MCF 10A (cell line): ENCODE measurements at regions not wholly inside any gene's neighbourhood (a gene's known extent, or its start where the extent isn't known, plus 50 kb on each side); places are given as distances from the start of the nearest gene placed in this dataset.

Source experiments
- BruUV-seq: library from RNA; stranded (reverse); fragments of 400-500 nt; replicated peaks from 2 replicates; lab custom pipeline; 2021; lab: Mats Ljungman, UMichigan
- CTCF ChIA-PET: fragments of 300-600 bp; sonication (Branson Sonifier 250); formaldehyde crosslinking; extraction: SDS; loops from one replicate; lab custom pipeline; 2021; ENCODE audit warnings: antibody characterized with exemption, inconsistent platforms; lab: Yijun Ruan, JAX
- POLR2A ChIA-PET: fragments of 300-600, 350-650 bp; sonication (Branson Sonifier 250); formaldehyde crosslinking; extraction: SDS; loops from one replicate; lab custom pipeline; 2020; ENCODE audit warnings: antibody characterized with exemption, inconsistent platforms; lab: Yijun Ruan, JAX
- DNase-seq: peaks from one replicate; pipeline ENCODE4 v3.0.0-alpha.2; 2018; ENCODE audit not compliant: unreplicated experiment
- H3K27ac Mint-ChIP-seq: one replicate; pipeline ENCODE4 v1.8.0; 2022; ENCODE audit warnings: mild to moderate bottlenecking, low read depth, mixed read lengths; ENCODE audit not compliant: unreplicated experiment
- H3K27me3 Mint-ChIP-seq: one replicate; pipeline ENCODE4 v1.8.0; 2022; ENCODE audit warnings: mixed read lengths; ENCODE audit not compliant: insufficient read depth, unreplicated experiment
- H3K36me3 Mint-ChIP-seq: one replicate; pipeline ENCODE4 v1.8.0; 2022; ENCODE audit warnings: mild to moderate bottlenecking, moderate library complexity, mixed read lengths; ENCODE audit not compliant: insufficient read depth, unreplicated experiment
- H3K4me1 Mint-ChIP-seq: one replicate; pipeline ENCODE4 v1.8.0; 2022; ENCODE audit warnings: mixed read lengths; ENCODE audit not compliant: insufficient read depth, unreplicated experiment
- H3K4me3 Mint-ChIP-seq: one replicate; pipeline ENCODE4 v1.8.0; 2022; ENCODE audit warnings: mild to moderate bottlenecking, moderate library complexity, mixed read lengths; ENCODE audit not compliant: unreplicated experiment
- H3K9me3 Mint-ChIP-seq: one replicate; pipeline ENCODE4 v1.8.0; 2022; ENCODE audit warnings: mixed read lengths; ENCODE audit not compliant: unreplicated experiment
- intact Hi-C: fragments of 100-400 bp; cut with micrococcal nuclease; formaldehyde crosslinking; loops from 2 replicates; pipeline ENCODE4 v1.14.1; 2022
- TF ChIP-seq, protein P1 (sequence below): fragments of 200-600 bp; IDR thresholded peaks from one replicate; pipeline ENCODE4 v1.8.0; 2022; ENCODE audit warnings: antibody characterized with exemption, mild to moderate bottlenecking; ENCODE audit not compliant: unreplicated experiment

DNA sequence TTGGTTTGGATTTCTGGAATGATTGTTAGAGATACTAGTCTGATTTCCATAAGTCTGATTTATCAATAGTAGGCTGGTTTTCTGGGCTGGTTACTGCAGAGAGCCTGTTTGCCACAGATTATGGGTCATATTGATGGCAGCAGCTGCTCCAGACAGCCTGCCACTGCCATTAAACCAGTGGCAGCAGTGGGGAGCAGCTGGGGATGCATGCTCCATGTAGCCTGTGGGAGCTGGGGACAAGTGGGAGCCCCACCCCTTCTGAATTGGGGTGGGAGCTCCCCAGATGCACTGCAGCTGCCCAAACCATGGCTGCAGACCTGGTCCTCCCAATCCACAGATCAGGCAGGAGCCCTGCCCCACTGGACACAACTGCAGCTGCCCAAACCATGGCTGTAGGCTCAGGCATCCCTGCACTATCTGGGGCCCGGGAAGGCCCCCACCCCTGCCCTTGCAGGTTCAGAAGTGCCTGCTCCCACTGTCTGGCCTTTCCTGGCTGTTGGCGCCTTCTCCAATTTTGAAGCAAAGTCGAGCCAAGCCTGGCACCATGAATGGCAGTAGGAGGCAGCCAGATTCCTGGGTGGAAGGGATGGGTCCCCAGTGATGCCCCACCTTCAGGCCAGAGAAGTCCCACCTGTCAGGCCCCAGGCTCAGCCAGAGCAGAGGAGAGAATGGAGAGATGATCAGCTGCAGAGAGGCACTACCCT, 402.9 kb upstream of the TYRP1 start:
- no peaks in the 10 kb centered on the region for H3K36me3 Mint-ChIP-seq
- ChIA-PET CTCF (no interaction called here), POLR2A (no interaction called here)
- BruUV-seq: no TSS peak
- DNase-seq: no peak
- TF ChIP-seq, protein P1, sequence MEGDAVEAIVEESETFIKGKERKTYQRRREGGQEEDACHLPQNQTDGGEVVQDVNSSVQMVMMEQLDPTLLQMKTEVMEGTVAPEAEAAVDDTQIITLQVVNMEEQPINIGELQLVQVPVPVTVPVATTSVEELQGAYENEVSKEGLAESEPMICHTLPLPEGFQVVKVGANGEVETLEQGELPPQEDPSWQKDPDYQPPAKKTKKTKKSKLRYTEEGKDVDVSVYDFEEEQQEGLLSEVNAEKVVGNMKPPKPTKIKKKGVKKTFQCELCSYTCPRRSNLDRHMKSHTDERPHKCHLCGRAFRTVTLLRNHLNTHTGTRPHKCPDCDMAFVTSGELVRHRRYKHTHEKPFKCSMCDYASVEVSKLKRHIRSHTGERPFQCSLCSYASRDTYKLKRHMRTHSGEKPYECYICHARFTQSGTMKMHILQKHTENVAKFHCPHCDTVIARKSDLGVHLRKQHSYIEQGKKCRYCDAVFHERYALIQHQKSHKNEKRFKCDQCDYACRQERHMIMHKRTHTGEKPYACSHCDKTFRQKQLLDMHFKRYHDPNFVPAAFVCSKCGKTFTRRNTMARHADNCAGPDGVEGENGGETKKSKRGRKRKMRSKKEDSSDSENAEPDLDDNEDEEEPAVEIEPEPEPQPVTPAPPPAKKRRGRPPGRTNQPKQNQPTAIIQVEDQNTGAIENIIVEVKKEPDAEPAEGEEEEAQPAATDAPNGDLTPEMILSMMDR: no peak
- no peaks in the 10 kb centered on the region for H3K9me3 Mint-ChIP-seq
- intact Hi-C loops: no loop called here
- no peak overlapping the region for H3K4me3 Mint-ChIP-seq
- peaks cover 11% of the 10 kb centered on the region for H3K27me3 Mint-ChIP-seq
- peak overlapping the region; percentile 43 for H3K27ac Mint-ChIP-seq
- H3K4me1 Mint-ChIP-seq: no peaks in the 10 kb centered on the region

DNA sequence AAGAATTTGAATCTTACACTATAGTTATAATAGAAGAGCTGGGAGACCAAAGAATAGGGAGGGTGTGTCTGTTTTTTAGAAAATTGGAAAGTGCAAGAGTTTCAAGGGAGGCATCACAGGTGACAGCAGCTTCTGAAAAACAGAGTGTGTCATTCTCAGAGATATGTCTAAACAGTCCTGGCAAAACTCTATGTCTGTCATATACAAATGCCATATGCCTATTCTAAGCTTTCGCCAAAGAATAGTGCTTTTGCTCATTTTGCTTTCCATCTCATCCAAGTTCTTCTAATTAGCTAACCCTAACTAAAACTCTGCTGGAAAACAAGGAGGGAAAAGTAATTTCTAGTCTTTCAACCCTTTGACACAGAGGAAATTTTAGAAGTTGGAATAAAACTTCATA, 388.0 kb upstream of the TYRP1 start:
- Mint-ChIP-seq H3K27me3 (no peaks in the 10 kb centered on the region), H3K36me3 (no peaks in the 10 kb centered on the region), H3K9me3 (no peaks in the 10 kb centered on the region), H3K4me3 (no peak overlapping the region), H3K4me1 (no peaks in the 10 kb centered on the region), H3K27ac (no peak overlapping the region)
- intact Hi-C loops: no loop called here
- TF ChIP-seq, protein P1: no peak
- BruUV-seq: no TSS peak
- ChIA-PET CTCF (interaction anchor here (0.7 to 1.7 kb wide), 2 partner anchors 24 to 844 kb away, joined by 3 to 5 read pairs; no protein-coding TSS in a partner anchor), POLR2A (interaction anchor here (0.6 kb wide), 1 partner anchor 296 kb away, joined by 3 read pairs; no protein-coding TSS in a partner anchor)
- no peak for DNase-seq

DNA sequence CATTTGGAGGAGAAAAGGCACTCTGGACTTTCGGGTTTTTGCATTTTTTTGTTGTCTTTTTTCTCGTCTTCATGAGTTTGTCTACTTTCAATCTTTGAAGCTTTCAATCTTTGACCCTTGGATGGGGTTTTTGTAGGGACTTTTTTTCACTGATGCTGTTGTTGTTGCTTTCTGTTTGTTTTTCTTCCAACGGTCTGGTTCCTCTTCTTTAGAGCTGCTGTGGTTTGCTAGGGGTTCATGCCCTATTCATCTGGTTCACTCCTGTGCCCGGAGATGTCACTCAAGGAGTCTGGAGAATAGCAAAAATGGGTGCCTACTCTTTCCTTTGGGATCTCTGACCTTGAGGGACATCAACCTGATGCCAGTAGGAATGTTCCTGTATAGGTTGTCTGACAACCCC, 378.6 kb upstream of the TYRP1 start:
- no peak for DNase-seq
- Mint-ChIP-seq H3K27ac (no peak overlapping the region), H3K4me1 (no peaks in the 10 kb centered on the region), H3K9me3 (peaks cover 29% of the 10 kb centered on the region), H3K36me3 (no peaks in the 10 kb centered on the region), H3K4me3 (no peak overlapping the region), H3K27me3 (no peaks in the 10 kb centered on the region)
- TF ChIP-seq, protein P1: no peak
- intact Hi-C loops: no loop called here
- ChIA-PET CTCF (interaction anchor here (0.6 kb wide), 1 partner anchor 19 kb away, joined by 3 read pairs; no protein-coding TSS in a partner anchor), POLR2A (no interaction called here)
- BruUV-seq: no TSS peak

DNA sequence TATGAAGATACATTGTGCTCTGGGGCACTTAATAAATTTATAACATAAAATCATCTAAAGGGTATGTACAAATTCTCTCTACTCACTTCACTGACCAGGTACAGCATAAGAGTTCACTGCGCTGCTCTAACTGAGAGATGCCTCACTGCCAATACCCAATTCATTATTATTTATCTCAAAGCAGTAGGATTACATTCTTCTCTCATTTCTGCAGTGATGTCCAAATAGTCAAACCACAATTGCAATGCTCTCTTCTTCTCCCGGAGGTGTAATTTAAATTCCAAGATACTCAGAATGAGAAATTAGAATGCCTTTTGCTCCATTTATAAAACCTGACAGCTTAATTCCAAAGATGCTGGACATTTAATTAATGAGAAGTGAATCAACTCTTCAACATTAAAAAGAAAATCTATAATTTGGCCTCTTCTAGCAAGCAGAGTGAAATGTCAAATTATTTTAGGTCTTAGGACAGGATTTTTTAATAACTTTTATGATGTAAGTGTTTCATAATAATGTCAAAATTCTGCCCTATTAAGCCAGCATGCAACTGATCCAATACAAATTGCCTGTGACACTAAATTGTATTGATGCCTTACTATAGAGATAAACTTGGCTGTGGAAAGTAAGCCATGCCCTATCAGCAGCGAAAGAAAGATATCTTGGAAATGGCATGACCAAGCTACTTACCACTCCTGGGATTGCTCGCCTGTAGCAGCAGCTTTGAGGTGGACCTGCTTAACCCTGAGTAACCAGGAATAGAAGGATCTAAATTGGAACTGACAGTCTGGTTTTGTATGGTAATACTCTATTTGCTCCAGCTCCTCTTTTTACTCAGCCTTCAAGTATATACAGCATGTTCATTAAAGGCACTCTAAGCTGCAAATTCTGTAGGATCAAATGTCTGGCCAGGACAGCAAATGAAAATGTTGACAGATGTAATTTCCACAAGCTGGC, 374.2 kb upstream of the TYRP1 start:
- TF ChIP-seq, protein P1: no peak
- peaks cover 10% of the 10 kb centered on the region for H3K9me3 Mint-ChIP-seq
- H3K4me1 Mint-ChIP-seq: no peaks in the 10 kb centered on the region
- no peak overlapping the region for H3K4me3 Mint-ChIP-seq
- H3K27me3 Mint-ChIP-seq: peaks cover 13% of the 10 kb centered on the region
- H3K27ac Mint-ChIP-seq: no peak overlapping the region
- BruUV-seq: no TSS peak
- no peak for DNase-seq
- POLR2A ChIA-PET: no interaction called here
- intact Hi-C loops: no loop called here
- H3K36me3 Mint-ChIP-seq: no peaks in the 10 kb centered on the region
- CTCF ChIA-PET: interaction anchor here (0.6 to 0.7 kb wide), 2 partner anchors 10 to 411 kb away, joined by 4 read pairs; no protein-coding TSS in a partner anchor
